SK-N-SH (cell line): ENCODE measurements at regions not wholly inside any gene's neighbourhood (a gene's known extent, or its start where the extent isn't known, plus 50 kb on each side); places are given as distances from the start of the nearest gene placed in this dataset.

Source experiments
- CTCF ChIA-PET: fragments of 300-600, 350-600 bp; formaldehyde crosslinking; extraction: SDS; loops from one replicate; lab custom pipeline; 2021; lab: Yijun Ruan, JAX
- POLR2A ChIA-PET: fragments of 350-600 bp; sonication (Branson Sonifier 250); formaldehyde crosslinking; extraction: SDS; loops from one replicate; lab custom pipeline; 2020; ENCODE audit warnings: antibody characterized with exemption, inconsistent platforms; lab: Yijun Ruan, JAX
- DNase-seq: peaks from one replicate; pipeline ENCODE4 v3.0.0; 2012
- H2AFZ ChIP-seq: fragments of 200-600 bp; sonication (generic); 2 replicates; pipeline ENCODE4 v1.8.1; 2016; ENCODE audit warnings: antibody characterized with exemption, mild to moderate bottlenecking, low read depth
- H3F3A ChIP-seq: fragments of 200-600 bp; sonication (generic); replicated peaks from 2 replicates; pipeline ENCODE3; 2016; ENCODE audit warnings: antibody characterized with exemption, mild to moderate bottlenecking; ENCODE audit not compliant: insufficient read depth
- H3K27ac ChIP-seq, 2 experiments: fragments of 200-500 bp in 1 of 2; fragments of 200-600 bp in 1 of 2; sonication (Bioruptor generic) in 1 of 2; sonication (generic), shearing (Covaris generic) in 1 of 2; 2 replicates each; pipeline versions ENCODE4 v1.5.1 to v1.6.1; 2014 to 2016; ENCODE audit warnings: low read depth in 2 of 2, inconsistent platforms in 1 of 2, low read length in 1 of 2, mild to moderate bottlenecking in 1 of 2, mixed read lengths in 1 of 2
- H3K27me3 ChIP-seq: fragments of 200-600 bp; sonication (generic), shearing (Covaris generic); 2 replicates; pipeline ENCODE4 v1.6.1; 2016; ENCODE audit warnings: mixed run types; ENCODE audit not compliant: insufficient read depth
- H3K36me3 ChIP-seq, 2 experiments: fragments of 200-500 bp in 1 of 2; fragments of 200-600 bp in 1 of 2; sonication (Bioruptor generic) in 1 of 2; sonication (generic) in 1 of 2; replicated peaks in 1 of 2; 2 replicates each; pipeline versions ENCODE3 to v1.5.1; 2014 to 2016; ENCODE audit warnings: low read length in 1 of 2, mild to moderate bottlenecking in 1 of 2; ENCODE audit not compliant: insufficient read depth in 2 of 2, control insufficient read depth in 1 of 2
- H3K4me1 ChIP-seq, 2 experiments: fragments of 200-500 bp in 1 of 2; fragments of 200-600 bp in 1 of 2; sonication (Bioruptor generic) in 1 of 2; sonication (generic), shearing (Covaris generic) in 1 of 2; 2 replicates each; pipeline versions ENCODE4 v1.5.1 to v1.6.1; 2014 to 2016; ENCODE audit warnings: low read depth in 1 of 2, low read length in 1 of 2, mixed run types in 1 of 2; ENCODE audit not compliant: insufficient read depth in 2 of 2, control insufficient read depth in 1 of 2
- H3K4me2 ChIP-seq: fragments of 200-600 bp; sonication (generic), shearing (Covaris generic); 2 replicates; pipeline ENCODE4 v1.6.1; 2017; ENCODE audit warnings: mixed run types
- H3K4me3 ChIP-seq, 2 experiments: fragments of 200-500 bp in 1 of 2; fragments of 200-600 bp in 1 of 2; sonication (Bioruptor generic) in 1 of 2; sonication (generic), shearing (Covaris generic) in 1 of 2; 2 replicates each; pipeline versions ENCODE4 v1.5.1 to v1.8.1; 2014 to 2016; ENCODE audit warnings: low read depth in 2 of 2, inconsistent platforms in 1 of 2, low read length in 1 of 2, mild to moderate bottlenecking in 1 of 2, mixed read lengths in 1 of 2, moderate library complexity in 1 of 2
- H3K79me2 ChIP-seq: fragments of 200-600 bp; sonication (generic); 2 replicates; pipeline ENCODE4 v1.8.1; 2017; ENCODE audit warnings: mild to moderate bottlenecking; ENCODE audit not compliant: insufficient read depth
- H3K9ac ChIP-seq: fragments of 200-600 bp; sonication (generic); 2 replicates; pipeline ENCODE4 v1.6.1; 2017; ENCODE audit warnings: mixed run types
- H3K9me2 ChIP-seq: fragments of 200-600 bp; sonication (generic); 2 replicates; pipeline ENCODE4 v1.6.1; 2017; ENCODE audit warnings: mixed run types
- H3K9me3 ChIP-seq: fragments of 200-600 bp; sonication (generic); 2 replicates; pipeline ENCODE4 v1.6.1; 2017; ENCODE audit warnings: mixed run types, mild to moderate bottlenecking, moderate library complexity
- H4K20me1 ChIP-seq: fragments of 200-600 bp; sonication (generic); 2 replicates; pipeline ENCODE4 v1.6.1; 2017; ENCODE audit warnings: mild to moderate bottlenecking, mixed run types; ENCODE audit not compliant: insufficient read depth
- CHD2 ChIP-seq: fragments of 150-350 bp; IDR thresholded peaks from 2 replicates; pipeline ENCODE4 v1.6.1; 2018; ENCODE audit warnings: low read length; ENCODE audit not compliant: partially characterized antibody
- ELF1 ChIP-seq: IDR thresholded peaks from 2 replicates; pipeline ENCODE4 v1.4.0; 2012
- EZH2phosphoT487 ChIP-seq: fragments of 200-600 bp; sonication (generic); IDR thresholded peaks from 2 replicates; pipeline ENCODE4 v1.6.1; 2017; ENCODE audit warnings: low read depth, mixed run types, mild to moderate bottlenecking, antibody characterized with exemption, moderate library complexity, borderline replicate concordance
- FOSL2 ChIP-seq: IDR thresholded peaks from 2 replicates; pipeline ENCODE4 v1.4.0; 2012; ENCODE audit warnings: low read depth, mild to moderate bottlenecking, moderate library complexity, borderline replicate concordance
- FOXJ3 ChIP-seq: sonication (generic); formaldehyde crosslinking; IDR thresholded peaks from 2 replicates; pipeline ENCODE4 v1.5.1; 2020; ENCODE audit warnings: mild to moderate bottlenecking, missing genetic modification reagents
- FOXM1 ChIP-seq: IDR thresholded peaks from 2 replicates; pipeline ENCODE4 v1.4.0; 2012; ENCODE audit warnings: low read depth, mild to moderate bottlenecking
- NFIC ChIP-seq: IDR thresholded peaks from 2 replicates; pipeline ENCODE4 v1.4.0; 2012; ENCODE audit warnings: borderline replicate concordance
- NRF1 ChIP-seq: IDR thresholded peaks from 2 replicates; pipeline ENCODE4 v1.6.1; 2012; ENCODE audit warnings: low read depth, mild to moderate bottlenecking, low read length
- POLR2AphosphoS5 ChIP-seq: IDR thresholded peaks from 2 replicates; pipeline ENCODE4 v1.6.1; 2012; ENCODE audit warnings: low read depth, low read length
- RAD21 ChIP-seq: IDR thresholded peaks from 2 replicates; pipeline ENCODE4 v1.6.1; 2012; ENCODE audit warnings: mild to moderate bottlenecking, low read length
- RFX5 ChIP-seq: IDR thresholded peaks from 2 replicates; pipeline ENCODE4 v1.6.1; 2012; ENCODE audit warnings: mild to moderate bottlenecking, improper control_type of control experiment, low read length
- RXRA ChIP-seq: IDR thresholded peaks from 2 replicates; pipeline ENCODE4 v1.4.0; 2012; ENCODE audit warnings: low read depth, mild to moderate bottlenecking, borderline replicate concordance
- SMC3 ChIP-seq: IDR thresholded peaks from 2 replicates; pipeline ENCODE4 v1.6.1; 2012; ENCODE audit warnings: low read depth, low read length, improper control_type of control experiment
- TAF1 ChIP-seq: IDR thresholded peaks from 2 replicates; pipeline ENCODE4 v1.6.1; 2012; ENCODE audit warnings: low read depth, mild to moderate bottlenecking, low read length, moderate library complexity, borderline replicate concordance
- TCF12 ChIP-seq: IDR thresholded peaks from 2 replicates; pipeline ENCODE4 v1.4.0; 2012
- USF2 ChIP-seq: fragments of 150-350 bp; IDR thresholded peaks from 2 replicates; pipeline ENCODE4 v1.6.1; 2017; ENCODE audit warnings: antibody characterized with exemption, low read length, low read depth, borderline replicate concordance
- YY1 ChIP-seq: IDR thresholded peaks from 2 replicates; pipeline ENCODE4 v1.4.0; 2012; ENCODE audit warnings: low read depth, mild to moderate bottlenecking
- WGBS: methylation state at CpG from one replicate; pipeline ENCODE4 v1.1.6; 2017; ENCODE audit warnings: low lambda C conversion rate; 5-methylcytosine and 5-hydroxymethylcytosine counted together
- TF ChIP-seq, protein P1 (sequence below): fragments of 150-350 bp; IDR thresholded peaks from 2 replicates; pipeline ENCODE4 v1.6.1; 2016; ENCODE audit warnings: mild to moderate bottlenecking, low read depth, low read length
- TF ChIP-seq, protein P2 (sequence below): IDR thresholded peaks from 2 replicates; pipeline ENCODE4 v1.4.0; 2012; ENCODE audit warnings: low read depth, borderline replicate concordance
- TF ChIP-seq, protein P3 (sequence below): fragments of 200-600 bp; sonication (generic); IDR thresholded peaks from 2 replicates; pipeline ENCODE4 v1.6.1; 2017; ENCODE audit warnings: antibody characterized with exemption, mild to moderate bottlenecking, moderate library complexity

GRCh38 chr16:8096211-8096610, 494.1 kb downstream of the TMEM114 start:
- TF ChIP-seq RFX5 (no peak), USF2 (no peak), YY1 (no peak), TCF12 (no peak), CHD2 (no peak), EZH2phosphoT487 (no peak), FOSL2 (no peak), SMC3 (no peak), NRF1 (no peak), POLR2AphosphoS5 (no peak), FOXM1 (no peak), ELF1 (no peak), NFIC (no peak), RXRA (no peak), TAF1 (no peak), RAD21 (no peak), FOXJ3 (CRISPR knock-in tag) (no peak)
- TF ChIP-seq, protein P1, sequence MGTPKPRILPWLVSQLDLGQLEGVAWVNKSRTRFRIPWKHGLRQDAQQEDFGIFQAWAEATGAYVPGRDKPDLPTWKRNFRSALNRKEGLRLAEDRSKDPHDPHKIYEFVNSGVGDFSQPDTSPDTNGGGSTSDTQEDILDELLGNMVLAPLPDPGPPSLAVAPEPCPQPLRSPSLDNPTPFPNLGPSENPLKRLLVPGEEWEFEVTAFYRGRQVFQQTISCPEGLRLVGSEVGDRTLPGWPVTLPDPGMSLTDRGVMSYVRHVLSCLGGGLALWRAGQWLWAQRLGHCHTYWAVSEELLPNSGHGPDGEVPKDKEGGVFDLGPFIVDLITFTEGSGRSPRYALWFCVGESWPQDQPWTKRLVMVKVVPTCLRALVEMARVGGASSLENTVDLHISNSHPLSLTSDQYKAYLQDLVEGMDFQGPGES = no peak
- TF ChIP-seq, protein P2, sequence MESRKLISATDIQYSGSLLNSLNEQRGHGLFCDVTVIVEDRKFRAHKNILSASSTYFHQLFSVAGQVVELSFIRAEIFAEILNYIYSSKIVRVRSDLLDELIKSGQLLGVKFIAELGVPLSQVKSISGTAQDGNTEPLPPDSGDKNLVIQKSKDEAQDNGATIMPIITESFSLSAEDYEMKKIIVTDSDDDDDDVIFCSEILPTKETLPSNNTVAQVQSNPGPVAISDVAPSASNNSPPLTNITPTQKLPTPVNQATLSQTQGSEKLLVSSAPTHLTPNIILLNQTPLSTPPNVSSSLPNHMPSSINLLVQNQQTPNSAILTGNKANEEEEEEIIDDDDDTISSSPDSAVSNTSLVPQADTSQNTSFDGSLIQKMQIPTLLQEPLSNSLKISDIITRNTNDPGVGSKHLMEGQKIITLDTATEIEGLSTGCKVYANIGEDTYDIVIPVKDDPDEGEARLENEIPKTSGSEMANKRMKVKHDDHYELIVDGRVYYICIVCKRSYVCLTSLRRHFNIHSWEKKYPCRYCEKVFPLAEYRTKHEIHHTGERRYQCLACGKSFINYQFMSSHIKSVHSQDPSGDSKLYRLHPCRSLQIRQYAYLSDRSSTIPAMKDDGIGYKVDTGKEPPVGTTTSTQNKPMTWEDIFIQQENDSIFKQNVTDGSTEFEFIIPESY = no peak
- TF ChIP-seq, protein P3, sequence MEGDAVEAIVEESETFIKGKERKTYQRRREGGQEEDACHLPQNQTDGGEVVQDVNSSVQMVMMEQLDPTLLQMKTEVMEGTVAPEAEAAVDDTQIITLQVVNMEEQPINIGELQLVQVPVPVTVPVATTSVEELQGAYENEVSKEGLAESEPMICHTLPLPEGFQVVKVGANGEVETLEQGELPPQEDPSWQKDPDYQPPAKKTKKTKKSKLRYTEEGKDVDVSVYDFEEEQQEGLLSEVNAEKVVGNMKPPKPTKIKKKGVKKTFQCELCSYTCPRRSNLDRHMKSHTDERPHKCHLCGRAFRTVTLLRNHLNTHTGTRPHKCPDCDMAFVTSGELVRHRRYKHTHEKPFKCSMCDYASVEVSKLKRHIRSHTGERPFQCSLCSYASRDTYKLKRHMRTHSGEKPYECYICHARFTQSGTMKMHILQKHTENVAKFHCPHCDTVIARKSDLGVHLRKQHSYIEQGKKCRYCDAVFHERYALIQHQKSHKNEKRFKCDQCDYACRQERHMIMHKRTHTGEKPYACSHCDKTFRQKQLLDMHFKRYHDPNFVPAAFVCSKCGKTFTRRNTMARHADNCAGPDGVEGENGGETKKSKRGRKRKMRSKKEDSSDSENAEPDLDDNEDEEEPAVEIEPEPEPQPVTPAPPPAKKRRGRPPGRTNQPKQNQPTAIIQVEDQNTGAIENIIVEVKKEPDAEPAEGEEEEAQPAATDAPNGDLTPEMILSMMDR = no peak

More at GRCh38 chr16:8096211-8096610, 494.1 kb downstream of the TMEM114 start:
- H3F3A ChIP-seq = no peaks in the 10 kb centered on the region
- no peaks in the 10 kb centered on the region for H3K9me2 ChIP-seq
- WGBS = 21% methylated on average over 5 of the region's 5 CpGs
- H3K4me2 ChIP-seq = no peak overlapping the region
- CTCF ChIA-PET = no interaction called here
- no peaks in the 10 kb centered on the region for H3K27me3 ChIP-seq
- H3K9me3 ChIP-seq = no peaks in the 10 kb centered on the region
- H3K36me3 ChIP-seq = no peaks in the 10 kb centered on the region
- H4K20me1 ChIP-seq = no peaks in the 10 kb centered on the region
- H3K4me1 ChIP-seq = no peaks in the 10 kb centered on the region
- H3K9ac ChIP-seq = no peak overlapping the region
- no peak for DNase-seq
- no peak overlapping the region for H2AFZ ChIP-seq
- no peak overlapping the region for H3K4me3 ChIP-seq
- H3K27ac ChIP-seq = no peak overlapping the region
- no peaks in the 10 kb centered on the region for H3K79me2 ChIP-seq
- POLR2A ChIA-PET = no interaction called here
